ENCODE measurements at regions not wholly inside any gene's neighbourhood (a gene's known extent, or its start where the extent isn't known, plus 50 kb on each side); places are given as distances from the start of the nearest gene placed in this dataset.

DNA sequence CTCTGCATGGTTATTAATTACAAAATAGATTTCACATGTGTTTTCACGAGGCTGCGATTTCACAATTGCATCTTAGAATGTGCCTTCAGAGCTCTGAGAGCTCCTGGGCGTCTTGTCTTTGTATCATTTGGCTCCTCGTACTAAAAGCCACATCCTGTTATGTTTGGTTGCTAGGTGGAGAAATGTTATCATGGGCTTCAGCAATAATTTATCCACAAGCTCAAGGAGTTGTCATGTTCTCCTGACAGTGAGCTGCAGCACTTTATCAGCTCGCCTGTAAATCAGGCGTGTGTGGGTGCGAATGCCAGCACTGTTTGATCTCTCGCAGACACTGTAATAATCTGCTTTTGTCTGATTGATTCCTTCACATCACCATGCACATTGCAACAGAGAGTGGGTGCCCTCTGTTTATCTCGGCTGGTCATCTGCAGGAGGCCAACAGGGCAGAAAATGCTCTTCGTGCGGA, 218.6 kb upstream of the ZFP64 start:
- Histone ChIP-seq H3K27ac (ENCODE audit: low read length) (no peak overlapping the region), H3K9me3 (ENCODE audit: control insufficient read depth in 2 of 2, low read length in 2 of 2) (no peaks in the 10 kb centered on the region)

DNA sequence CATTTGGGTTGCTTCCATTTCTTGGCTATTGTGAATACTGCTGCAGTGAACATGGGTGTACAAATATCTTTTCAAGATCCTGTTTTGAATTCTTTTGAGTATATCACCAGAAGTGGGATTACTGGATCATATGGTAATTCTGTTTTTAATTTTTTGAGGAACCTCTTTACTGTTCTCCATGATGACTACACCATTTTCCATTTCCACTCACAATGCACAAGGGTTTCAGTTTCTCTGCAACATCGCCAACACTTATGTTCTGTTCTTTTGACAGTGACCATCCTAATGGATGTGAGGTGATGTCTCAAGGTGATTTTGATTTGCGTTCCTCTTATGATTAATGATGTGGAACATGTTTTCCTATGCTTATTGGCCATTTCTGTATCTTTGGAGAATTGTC, 214.4 kb upstream of the ZFP64 start:
- H3K4me1 ChIP-seq (ENCODE audit: control insufficient read depth, insufficient read depth, low read length) = no peaks in the 10 kb centered on the region
- H3K36me3 ChIP-seq (ENCODE audit: control insufficient read depth in 2 of 2, insufficient read depth in 2 of 2, low read length in 2 of 2) = no peaks in the 10 kb centered on the region
- H3K4me3 ChIP-seq (ENCODE audit: low read length in 2 of 2) = no peak overlapping the region
- no peaks in the 10 kb centered on the region for H3K9me3 ChIP-seq (ENCODE audit: control insufficient read depth in 2 of 2, low read length in 2 of 2)
- H3K27ac ChIP-seq (ENCODE audit: low read length) = no peak overlapping the region
- no peak overlapping the region for H3K9ac ChIP-seq (ENCODE audit: low read length in 2 of 2)
- H3K27me3 ChIP-seq (ENCODE audit: control insufficient read depth in 1 of 2, insufficient read depth in 2 of 2, low read length in 2 of 2) = peaks cover 0 to 2% of the 10 kb centered on the region in 2 donors

More for the DNA sequence above, 218.6 kb upstream of the ZFP64 start:
- no peaks in the 10 kb centered on the region for H3K36me3 ChIP-seq (ENCODE audit: control insufficient read depth in 2 of 2, insufficient read depth in 2 of 2, low read length in 2 of 2)
- H3K9ac ChIP-seq (ENCODE audit: low read length in 2 of 2) = no peak overlapping the region
- H3K4me3 ChIP-seq (ENCODE audit: low read length in 2 of 2) = no peak overlapping the region
- H3K4me1 ChIP-seq (ENCODE audit: control insufficient read depth, insufficient read depth, low read length) = no peaks in the 10 kb centered on the region
- H3K27me3 ChIP-seq (ENCODE audit: control insufficient read depth in 1 of 2, insufficient read depth in 2 of 2, low read length in 2 of 2) = peaks cover 0 to 2% of the 10 kb centered on the region in 2 donors

GRCh38 chr20:52405417-52405816, 213.8 kb upstream of the ZFP64 start:
- H3K9me3 ChIP-seq (ENCODE audit: control insufficient read depth in 2 of 2, low read length in 2 of 2) = no peaks in the 10 kb centered on the region
- H3K27ac ChIP-seq (ENCODE audit: low read length) = no peak overlapping the region
- H3K4me3 ChIP-seq (ENCODE audit: low read length in 2 of 2) = no peak overlapping the region
- no peaks in the 10 kb centered on the region for H3K36me3 ChIP-seq (ENCODE audit: control insufficient read depth in 2 of 2, insufficient read depth in 2 of 2, low read length in 2 of 2)
- no peaks in the 10 kb centered on the region for H3K4me1 ChIP-seq (ENCODE audit: control insufficient read depth, insufficient read depth, low read length)
- H3K27me3 ChIP-seq (ENCODE audit: control insufficient read depth in 1 of 2, insufficient read depth in 2 of 2, low read length in 2 of 2) = peaks cover 0 to 2% of the 10 kb centered on the region in 2 donors
- no peak overlapping the region for H3K9ac ChIP-seq (ENCODE audit: low read length in 2 of 2)

GRCh38 chr20:52404671-52405070, 213.1 kb upstream of the ZFP64 start:
- Histone ChIP-seq H3K27me3 (ENCODE audit: control insufficient read depth in 1 of 2, insufficient read depth in 2 of 2, low read length in 2 of 2) (no peaks in the 10 kb centered on the region), H3K9me3 (ENCODE audit: control insufficient read depth in 2 of 2, low read length in 2 of 2) (no peaks in the 10 kb centered on the region), H3K4me1 (ENCODE audit: control insufficient read depth, insufficient read depth, low read length) (no peaks in the 10 kb centered on the region), H3K36me3 (ENCODE audit: control insufficient read depth in 2 of 2, insufficient read depth in 2 of 2, low read length in 2 of 2) (no peaks in the 10 kb centered on the region), H3K27ac (ENCODE audit: low read length) (no peak overlapping the region), H3K9ac (ENCODE audit: low read length in 2 of 2) (no peak overlapping the region), H3K4me3 (ENCODE audit: low read length in 2 of 2) (no peak overlapping the region)

- Histone ChIP-seq H3K9me3 (ENCODE audit: control insufficient read depth in 2 of 2, low read length in 2 of 2) (no peaks in the 10 kb centered on the region), H3K9ac (ENCODE audit: low read length in 2 of 2) (no peak overlapping the region), H3K4me3 (ENCODE audit: low read length in 2 of 2) (no peak overlapping the region), H3K27me3 (ENCODE audit: control insufficient read depth in 1 of 2, insufficient read depth in 2 of 2, low read length in 2 of 2) (no peaks in the 10 kb centered on the region), H3K4me1 (ENCODE audit: control insufficient read depth, insufficient read depth, low read length) (no peaks in the 10 kb centered on the region), H3K27ac (ENCODE audit: low read length) (no peak overlapping the region), H3K36me3 (ENCODE audit: control insufficient read depth in 2 of 2, insufficient read depth in 2 of 2, low read length in 2 of 2) (no peaks in the 10 kb centered on the region)
Observed at GRCh38 chr20:52402950-52403349, 211.4 kb upstream of the ZFP64 start.

GRCh38 chr20:52402514-52402913, 210.9 kb upstream of the ZFP64 start:
- no peak overlapping the region for H3K9ac ChIP-seq (ENCODE audit: low read length in 2 of 2)
- no peak overlapping the region for H3K27ac ChIP-seq (ENCODE audit: low read length)
- H3K4me1 ChIP-seq (ENCODE audit: control insufficient read depth, insufficient read depth, low read length) = no peaks in the 10 kb centered on the region
- H3K36me3 ChIP-seq (ENCODE audit: control insufficient read depth in 2 of 2, insufficient read depth in 2 of 2, low read length in 2 of 2) = no peaks in the 10 kb centered on the region
- no peaks in the 10 kb centered on the region for H3K27me3 ChIP-seq (ENCODE audit: control insufficient read depth in 1 of 2, insufficient read depth in 2 of 2, low read length in 2 of 2)
- no peak overlapping the region for H3K4me3 ChIP-seq (ENCODE audit: low read length in 2 of 2)
- no peaks in the 10 kb centered on the region for H3K9me3 ChIP-seq (ENCODE audit: control insufficient read depth in 2 of 2, low read length in 2 of 2)

- Histone ChIP-seq H3K27ac (ENCODE audit: low read length) (no peak overlapping the region), H3K27me3 (ENCODE audit: control insufficient read depth in 1 of 2, insufficient read depth in 2 of 2, low read length in 2 of 2) (no peaks in the 10 kb centered on the region), H3K9ac (ENCODE audit: low read length in 2 of 2) (no peak overlapping the region), H3K4me3 (ENCODE audit: low read length in 2 of 2) (no peak overlapping the region), H3K36me3 (ENCODE audit: control insufficient read depth in 2 of 2, insufficient read depth in 2 of 2, low read length in 2 of 2) (no peaks in the 10 kb centered on the region), H3K9me3 (ENCODE audit: control insufficient read depth in 2 of 2, low read length in 2 of 2) (no peaks in the 10 kb centered on the region), H3K4me1 (ENCODE audit: control insufficient read depth, insufficient read depth, low read length) (no peaks in the 10 kb centered on the region)
Observed at GRCh38 chr20:52401431-52401830, 209.9 kb upstream of the ZFP64 start.

DNA sequence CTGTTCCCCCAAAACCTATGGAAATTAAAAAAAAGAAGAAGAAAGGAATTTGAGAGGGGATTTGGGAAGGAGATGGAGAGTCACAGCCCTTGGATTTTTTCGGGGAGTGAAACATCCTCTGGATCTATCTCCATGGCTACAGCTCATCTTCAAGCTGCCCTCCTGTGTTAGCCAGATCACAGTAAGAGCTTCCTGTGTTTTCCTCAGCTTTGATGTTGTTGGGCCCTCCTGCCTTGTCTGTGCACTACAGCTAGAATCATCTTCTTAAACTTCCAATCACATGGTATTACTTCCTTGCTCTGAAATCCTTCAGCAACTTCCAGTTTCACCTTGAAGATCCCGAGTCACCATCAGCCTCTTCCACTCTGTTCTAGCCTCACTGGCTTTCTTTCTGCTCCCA, 207.8 kb upstream of the ZFP64 start:
- Histone ChIP-seq H3K27ac (ENCODE audit: low read length) (no peak overlapping the region), H3K9ac (ENCODE audit: low read length in 2 of 2) (no peak overlapping the region), H3K4me1 (ENCODE audit: control insufficient read depth, insufficient read depth, low read length) (no peaks in the 10 kb centered on the region), H3K9me3 (ENCODE audit: control insufficient read depth in 2 of 2, low read length in 2 of 2) (no peaks in the 10 kb centered on the region), H3K27me3 (ENCODE audit: control insufficient read depth in 1 of 2, insufficient read depth in 2 of 2, low read length in 2 of 2) (no peaks in the 10 kb centered on the region), H3K36me3 (ENCODE audit: control insufficient read depth in 2 of 2, insufficient read depth in 2 of 2, low read length in 2 of 2) (no peaks in the 10 kb centered on the region), H3K4me3 (ENCODE audit: low read length in 2 of 2) (no peak overlapping the region)

- Histone ChIP-seq H3K27me3 (ENCODE audit: control insufficient read depth in 1 of 2, insufficient read depth in 2 of 2, low read length in 2 of 2) (no peaks in the 10 kb centered on the region), H3K9ac (ENCODE audit: low read length in 2 of 2) (no peak overlapping the region), H3K9me3 (ENCODE audit: control insufficient read depth in 2 of 2, low read length in 2 of 2) (no peaks in the 10 kb centered on the region)
Observed at GRCh38 chr20:52389606-52390005, 198.0 kb upstream of the ZFP64 start.

GRCh38 chr20:52383995-52384621, 192.5 kb upstream of the ZFP64 start:
- Histone ChIP-seq H3K27me3 (ENCODE audit: control insufficient read depth in 1 of 2, insufficient read depth in 2 of 2, low read length in 2 of 2) (no peaks in the 10 kb centered on the region), H3K4me1 (ENCODE audit: control insufficient read depth, insufficient read depth, low read length) (no peaks in the 10 kb centered on the region), H3K27ac (ENCODE audit: low read length) (no peak overlapping the region), H3K36me3 (ENCODE audit: control insufficient read depth in 2 of 2, insufficient read depth in 2 of 2, low read length in 2 of 2) (no peaks in the 10 kb centered on the region), H3K9me3 (ENCODE audit: control insufficient read depth in 2 of 2, low read length in 2 of 2) (no peaks in the 10 kb centered on the region), H3K4me3 (ENCODE audit: low read length in 2 of 2) (no peak overlapping the region), H3K9ac (ENCODE audit: low read length in 2 of 2) (no peak overlapping the region)

More at GRCh38 chr20:52389606-52390005, 198.0 kb upstream of the ZFP64 start:
- Histone ChIP-seq H3K36me3 (ENCODE audit: control insufficient read depth in 2 of 2, insufficient read depth in 2 of 2, low read length in 2 of 2) (no peaks in the 10 kb centered on the region), H3K4me1 (ENCODE audit: control insufficient read depth, insufficient read depth, low read length) (no peaks in the 10 kb centered on the region), H3K27ac (ENCODE audit: low read length) (no peak overlapping the region), H3K4me3 (ENCODE audit: low read length in 2 of 2) (no peak overlapping the region)

GRCh38 chr20:52382933-52383332, 191.4 kb upstream of the ZFP64 start:
- Histone ChIP-seq H3K27me3 (ENCODE audit: control insufficient read depth in 1 of 2, insufficient read depth in 2 of 2, low read length in 2 of 2) (no peaks in the 10 kb centered on the region), H3K36me3 (ENCODE audit: control insufficient read depth in 2 of 2, insufficient read depth in 2 of 2, low read length in 2 of 2) (no peaks in the 10 kb centered on the region), H3K27ac (ENCODE audit: low read length) (no peak overlapping the region), H3K9ac (ENCODE audit: low read length in 2 of 2) (no peak overlapping the region), H3K9me3 (ENCODE audit: control insufficient read depth in 2 of 2, low read length in 2 of 2) (no peaks in the 10 kb centered on the region), H3K4me1 (ENCODE audit: control insufficient read depth, insufficient read depth, low read length) (no peaks in the 10 kb centered on the region), H3K4me3 (ENCODE audit: low read length in 2 of 2) (no peak overlapping the region)

Data from stomach smooth muscle (tissue), 2 donors.